GM23248 (cell line): ENCODE measurements at regions not wholly inside any gene's neighbourhood (a gene's known extent, or its start where the extent isn't known, plus 50 kb on each side); places are given as distances from the start of the nearest gene placed in this dataset.

Experiments
- EZH2 ChIP-seq: fragments of 200-600 bp; sonication (generic); IDR thresholded peaks from 2 replicates; pipeline ENCODE4 v1.6.1; 2018; ENCODE audit warnings: antibody characterized with exemption, mild to moderate bottlenecking; ENCODE audit not compliant: insufficient read depth, poor library complexity, severe bottlenecking
- EZH2phosphoT487 ChIP-seq: fragments of 200-600 bp; sonication (generic); IDR thresholded peaks from 2 replicates; pipeline ENCODE4 v1.6.1; 2018; ENCODE audit warnings: antibody characterized with exemption, moderate library complexity, mild to moderate bottlenecking, low read depth; ENCODE audit not compliant: insufficient read depth

- TF ChIP-seq EZH2phosphoT487 (no peak), EZH2 (no peak)
These were observed 353.9 kb downstream of the NSUN3 start for GRCh38 chr3:94416768-94417167.
